NCI-H526 treated with DMSO at 0.1 percent for 48 hours (cell line): ENCODE measurements at regions not wholly inside any gene's neighbourhood (a gene's known extent, or its start where the extent isn't known, plus 50 kb on each side); places are given as distances from the start of the nearest gene placed in this dataset.
"Not testable (repeated sequence)": the region's sequence is repeated elsewhere in the genome, so short reads cannot be mapped to it uniquely, and the experiment has no call there.

Source experiments
- DNase-seq: peaks from one replicate; lab custom pipeline; 2025; lab: John Stamatoyannopoulos, UW

GRCh38 chr9:83138422-83139135 is 75.6 kb upstream of the RASEF start:
- DNase-seq: no peak

GRCh38 chr9:83133316-83133715 is 70.4 kb upstream of the RASEF start:
- no peak for DNase-seq

DNA sequence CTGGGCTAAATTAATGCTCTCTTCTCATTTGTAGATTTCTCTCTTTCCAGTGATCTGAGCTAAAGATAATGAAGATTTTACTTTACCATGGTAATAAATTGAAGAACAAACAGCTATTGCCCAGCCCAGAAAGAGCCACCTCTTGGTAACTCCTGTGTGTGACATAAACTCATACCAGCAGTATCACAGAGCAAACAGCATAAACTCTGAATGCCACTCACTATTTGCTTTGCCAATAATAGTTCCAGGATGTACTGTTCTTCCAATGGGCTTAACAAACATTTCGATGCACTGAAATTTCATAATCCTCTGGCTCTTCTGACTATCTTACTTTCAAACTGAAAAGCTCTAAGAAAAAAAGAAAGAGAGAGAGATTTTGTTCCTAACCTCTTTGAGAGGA is 69.8 kb upstream of the RASEF start:
- DNase-seq: no peak

DNA sequence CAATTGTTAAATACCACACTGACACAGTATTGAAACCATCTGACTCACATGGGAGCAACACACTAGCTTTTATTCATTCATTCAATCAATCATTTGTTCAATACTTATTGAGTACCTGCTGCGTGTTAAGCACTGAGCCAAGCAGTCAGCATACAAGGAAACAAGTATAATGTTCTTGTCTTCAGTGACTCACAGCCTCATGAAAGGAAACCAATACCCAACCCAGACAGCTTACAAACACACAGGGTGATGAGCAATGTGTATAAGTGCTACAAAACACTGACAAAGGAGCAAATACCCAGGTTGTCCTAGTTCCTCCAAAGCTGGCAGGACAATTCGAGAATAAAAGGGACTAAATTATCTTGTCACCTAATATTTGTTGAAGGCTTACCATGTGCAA is 67.6 kb upstream of the RASEF start:
- DNase-seq: no peak

DNA sequence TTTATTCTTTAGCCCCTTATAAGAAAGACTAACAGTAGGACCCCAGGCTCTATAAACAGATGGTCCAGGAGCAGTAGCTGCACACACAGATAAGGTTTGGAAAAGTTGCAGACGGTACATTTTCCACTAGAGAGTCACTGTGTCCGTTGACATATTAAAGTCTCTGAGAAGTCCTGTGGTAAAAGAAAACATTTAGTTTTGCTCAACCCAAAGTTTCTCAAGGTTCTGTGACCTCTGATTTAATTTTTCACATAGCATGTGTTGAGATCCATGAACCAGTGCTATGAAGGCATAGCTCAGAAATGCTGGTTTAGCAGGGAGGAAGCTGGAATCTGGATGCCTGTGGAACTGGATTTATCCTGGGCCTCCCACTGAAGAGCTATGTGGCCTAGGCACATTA is 62.7 kb upstream of the RASEF start:
- no peak for DNase-seq

DNA sequence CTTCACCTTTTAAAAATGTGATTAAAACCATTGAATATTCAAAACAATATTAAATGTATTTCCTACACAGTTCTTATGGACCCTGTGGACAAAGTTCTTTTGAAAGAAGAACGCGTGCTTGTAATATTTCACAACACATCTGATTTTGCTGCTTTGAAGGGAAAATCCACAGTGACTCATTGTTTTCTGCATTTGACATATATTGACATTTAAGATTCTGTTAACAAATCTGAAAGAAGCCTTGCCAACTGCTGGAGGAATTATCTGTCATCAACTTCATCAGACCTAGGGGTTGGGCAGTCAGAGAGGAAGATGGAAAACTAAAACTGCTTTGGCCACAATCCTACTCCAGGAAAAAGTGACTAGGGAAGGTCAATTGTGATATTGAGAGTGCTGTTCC is 56.9 kb upstream of the RASEF start:
- no peak for DNase-seq

- DNase-seq: no peak
Observed at GRCh38 chr9:83116026-83116425, 53.1 kb upstream of the RASEF start.

- DNase-seq: not testable (repeated sequence)
Observed at GRCh38 chr9:83113445-83113844, 50.5 kb upstream of the RASEF start.
